ENCODE measurements at regions not wholly inside any gene's neighbourhood (a gene's known extent, or its start where the extent isn't known, plus 50 kb on each side); places are given as distances from the start of the nearest gene placed in this dataset.
"Not testable (repeated sequence)": the region's sequence is repeated elsewhere in the genome, so short reads cannot be mapped to it uniquely, and the experiment has no call there.

GRCh38 chr5:92544596-92544995, 1036.4 kb downstream of the NR2F1-AS1 start:
- no peaks in the 10 kb centered on the region for H3K27me3 ChIP-seq (ENCODE audit: control insufficient read depth in 1 of 2, insufficient read depth in 2 of 2, low read length in 1 of 2)
- no peak overlapping the region for H3K27ac ChIP-seq (ENCODE audit: low read depth in 1 of 2, low read length in 2 of 2)
- no peaks in the 10 kb centered on the region for H3K9me3 ChIP-seq (ENCODE audit: control insufficient read depth, low read length)
- no peak for ATAC-seq (ENCODE audit: low FRiP score)
- no peak overlapping the region for H3K4me3 ChIP-seq (ENCODE audit: low read length in 2 of 2)
- no peaks in the 10 kb centered on the region for H3K4me1 ChIP-seq (ENCODE audit: control insufficient read depth in 1 of 2, insufficient read depth in 2 of 2, low read length in 2 of 2)
- H3K36me3 ChIP-seq (ENCODE audit: control insufficient read depth in 1 of 2, insufficient read depth in 2 of 2, low read length in 1 of 2) = no peaks in the 10 kb centered on the region
- DNase-seq = no peak
- intact Hi-C loops (cut with DNase I) = no loop called here
- 46 to 54% methylated on average over 1 of the region's 1 CpG for WGBS, 2 donors

GRCh38 chr5:92544036-92544435, 1037.0 kb downstream of the NR2F1-AS1 start:
- no peaks in the 10 kb centered on the region for H3K36me3 ChIP-seq (ENCODE audit: control insufficient read depth in 1 of 2, insufficient read depth in 2 of 2, low read length in 1 of 2)
- no peaks in the 10 kb centered on the region for H3K9me3 ChIP-seq (ENCODE audit: control insufficient read depth, low read length)
- no peak overlapping the region for H3K27ac ChIP-seq (ENCODE audit: low read depth in 1 of 2, low read length in 2 of 2)
- H3K27me3 ChIP-seq (ENCODE audit: control insufficient read depth in 1 of 2, insufficient read depth in 2 of 2, low read length in 1 of 2) = no peaks in the 10 kb centered on the region
- DNase-seq (no peak), ATAC-seq (ENCODE audit: low FRiP score) (no peak)
- no peaks in the 10 kb centered on the region for H3K4me1 ChIP-seq (ENCODE audit: control insufficient read depth in 1 of 2, insufficient read depth in 2 of 2, low read length in 2 of 2)
- 16 to 23% methylated on average over 3 of the region's 3 CpGs for WGBS, 2 donors
- H3K4me3 ChIP-seq (ENCODE audit: low read length in 2 of 2) = no peak overlapping the region
- intact Hi-C loops (cut with DNase I) = no loop called here

- ATAC-seq (ENCODE audit: low FRiP score) (no peak), DNase-seq (no peak)
- H3K27ac ChIP-seq (ENCODE audit: low read depth in 1 of 2, low read length in 2 of 2) = no peak overlapping the region
- H3K4me3 ChIP-seq (ENCODE audit: low read length in 2 of 2) = no peak overlapping the region
- intact Hi-C loops (cut with DNase I) = no loop called here
- no peaks in the 10 kb centered on the region for H3K9me3 ChIP-seq (ENCODE audit: control insufficient read depth, low read length)
- H3K36me3 ChIP-seq (ENCODE audit: control insufficient read depth in 1 of 2, insufficient read depth in 2 of 2, low read length in 1 of 2) = no peaks in the 10 kb centered on the region
- no peaks in the 10 kb centered on the region for H3K4me1 ChIP-seq (ENCODE audit: control insufficient read depth in 1 of 2, insufficient read depth in 2 of 2, low read length in 2 of 2)
- H3K27me3 ChIP-seq (ENCODE audit: control insufficient read depth in 1 of 2, insufficient read depth in 2 of 2, low read length in 1 of 2) = no peaks in the 10 kb centered on the region
Measured at GRCh38 chr5:92543201-92543600, 1037.8 kb downstream of the NR2F1-AS1 start.

GRCh38 chr5:92542017-92542416, 1039.0 kb downstream of the NR2F1-AS1 start:
- H3K27ac ChIP-seq (ENCODE audit: low read depth in 1 of 2, low read length in 2 of 2); H3K36me3 ChIP-seq (ENCODE audit: control insufficient read depth in 1 of 2, insufficient read depth in 2 of 2, low read length in 1 of 2); intact Hi-C loops (cut with DNase I); DNase-seq; H3K27me3 ChIP-seq (ENCODE audit: control insufficient read depth in 1 of 2, insufficient read depth in 2 of 2, low read length in 1 of 2); ATAC-seq (ENCODE audit: low FRiP score); H3K4me1 ChIP-seq (ENCODE audit: control insufficient read depth in 1 of 2, insufficient read depth in 2 of 2, low read length in 2 of 2); H3K4me3 ChIP-seq (ENCODE audit: low read length in 2 of 2); H3K9me3 ChIP-seq (ENCODE audit: control insufficient read depth, low read length): not testable (repeated sequence)
- WGBS, 2 donors = 94 to 100% methylated on average over 1 of the region's 1 CpG

- Histone ChIP-seq H3K4me1 (ENCODE audit: control insufficient read depth in 1 of 2, insufficient read depth in 2 of 2, low read length in 2 of 2) (no peaks in the 10 kb centered on the region), H3K27ac (ENCODE audit: low read depth in 1 of 2, low read length in 2 of 2) (no peak overlapping the region), H3K4me3 (ENCODE audit: low read length in 2 of 2) (no peak overlapping the region), H3K36me3 (ENCODE audit: control insufficient read depth in 1 of 2, insufficient read depth in 2 of 2, low read length in 1 of 2) (no peaks in the 10 kb centered on the region), H3K27me3 (ENCODE audit: control insufficient read depth in 1 of 2, insufficient read depth in 2 of 2, low read length in 1 of 2) (no peaks in the 10 kb centered on the region), H3K9me3 (ENCODE audit: control insufficient read depth, low read length) (no peaks in the 10 kb centered on the region)
- intact Hi-C loops (cut with DNase I) = no loop called here
- WGBS, 2 donors = 89 to 94% methylated on average over 4 of the region's 4 CpGs
- ATAC-seq (ENCODE audit: low FRiP score) (no peak), DNase-seq (no peak)
Measured at GRCh38 chr5:92527311-92528078, 1053.5 kb downstream of the NR2F1-AS1 start.

- H3K36me3 ChIP-seq (ENCODE audit: control insufficient read depth in 1 of 2, insufficient read depth in 2 of 2, low read length in 1 of 2) = no peaks in the 10 kb centered on the region
- no peak for ATAC-seq (ENCODE audit: low FRiP score)
- no peak overlapping the region for H3K27ac ChIP-seq (ENCODE audit: low read depth in 1 of 2, low read length in 2 of 2)
- H3K4me3 ChIP-seq (ENCODE audit: low read length in 2 of 2) = no peak overlapping the region
- intact Hi-C loops (cut with DNase I) = no loop called here
- DNase-seq = no peak
- H3K27me3 ChIP-seq (ENCODE audit: control insufficient read depth in 1 of 2, insufficient read depth in 2 of 2, low read length in 1 of 2) = no peaks in the 10 kb centered on the region
- no peaks in the 10 kb centered on the region for H3K4me1 ChIP-seq (ENCODE audit: control insufficient read depth in 1 of 2, insufficient read depth in 2 of 2, low read length in 2 of 2)
- 75 to 86% methylated on average over 2 of the region's 2 CpGs for WGBS, 2 donors
- no peaks in the 10 kb centered on the region for H3K9me3 ChIP-seq (ENCODE audit: control insufficient read depth, low read length)
Measured at GRCh38 chr5:92525131-92525530, 1055.9 kb downstream of the NR2F1-AS1 start.

- Histone ChIP-seq H3K4me1 (ENCODE audit: control insufficient read depth in 1 of 2, insufficient read depth in 2 of 2, low read length in 2 of 2) (peaks cover 0 to 2% of the 10 kb centered on the region in 2 donors), H3K4me3 (ENCODE audit: low read length in 2 of 2) (no peak overlapping the region), H3K36me3 (ENCODE audit: control insufficient read depth in 1 of 2, insufficient read depth in 2 of 2, low read length in 1 of 2) (no peaks in the 10 kb centered on the region), H3K27me3 (ENCODE audit: control insufficient read depth in 1 of 2, insufficient read depth in 2 of 2, low read length in 1 of 2) (no peaks in the 10 kb centered on the region), H3K27ac (ENCODE audit: low read depth in 1 of 2, low read length in 2 of 2) (no peak overlapping the region), H3K9me3 (ENCODE audit: control insufficient read depth, low read length) (no peaks in the 10 kb centered on the region)
- ATAC-seq (ENCODE audit: low FRiP score) (no peak), DNase-seq (no peak)
- WGBS, 2 donors = 60 to 63% methylated on average over 3 of the region's 3 CpGs
- intact Hi-C loops (cut with DNase I) = no loop called here
Measured at GRCh38 chr5:92519811-92520632, 1061.0 kb downstream of the NR2F1-AS1 start.

GRCh38 chr5:92518318-92518904, 1062.6 kb downstream of the NR2F1-AS1 start:
- intact Hi-C loops (cut with DNase I) = no loop called here
- ATAC-seq (ENCODE audit: low FRiP score) (no peak), DNase-seq (no peak)
- no peaks in the 10 kb centered on the region for H3K36me3 ChIP-seq (ENCODE audit: control insufficient read depth in 1 of 2, insufficient read depth in 2 of 2, low read length in 1 of 2)
- peaks cover 0 to 2% of the 10 kb centered on the region in 2 donors for H3K4me1 ChIP-seq (ENCODE audit: control insufficient read depth in 1 of 2, insufficient read depth in 2 of 2, low read length in 2 of 2)
- no peaks in the 10 kb centered on the region for H3K27me3 ChIP-seq (ENCODE audit: control insufficient read depth in 1 of 2, insufficient read depth in 2 of 2, low read length in 1 of 2)
- peaks cover under 1% of the 10 kb centered on the region for H3K9me3 ChIP-seq (ENCODE audit: control insufficient read depth, low read length)
- no peak overlapping the region for H3K27ac ChIP-seq (ENCODE audit: low read depth in 1 of 2, low read length in 2 of 2)
- WGBS, 2 donors = 35 to 39% methylated on average over 4 of the region's 4 CpGs
- no peak overlapping the region for H3K4me3 ChIP-seq (ENCODE audit: low read length in 2 of 2)
